Mesodermal cell (in vitro differentiated cells): ENCODE measurements at regions not wholly inside any gene's neighbourhood (a gene's known extent, or its start where the extent isn't known, plus 50 kb on each side); places are given as distances from the start of the nearest gene placed in this dataset.

Experiments
- H3K27ac ChIP-seq: 2 replicates; pipeline ENCODE4 v1.7.0; 2013; ENCODE audit warnings: mild to moderate bottlenecking, low read depth, low read length, moderate library complexity; ENCODE audit not compliant: severe bottlenecking
- H3K36me3 ChIP-seq: 2 replicates; pipeline ENCODE4 v1.7.1; 2013; ENCODE audit warnings: mild to moderate bottlenecking, low read length, moderate library complexity; ENCODE audit not compliant: control insufficient read depth, insufficient read depth
- H3K4me1 ChIP-seq: one replicate; pipeline ENCODE4 v1.7.1; 2013; ENCODE audit warnings: mild to moderate bottlenecking, low read length; ENCODE audit not compliant: insufficient read depth, control insufficient read depth, poor library complexity, severe bottlenecking
- H3K4me3 ChIP-seq: 2 replicates; pipeline ENCODE4 v1.7.0; 2013; ENCODE audit warnings: low read length, control low read depth, mild to moderate bottlenecking; ENCODE audit not compliant: insufficient read depth, poor library complexity, severe bottlenecking; ENCODE audit errors: extremely low read depth
- H3K9me3 ChIP-seq: 2 replicates; pipeline ENCODE4 v1.7.1; 2013; ENCODE audit warnings: mild to moderate bottlenecking, low read length, moderate library complexity; ENCODE audit not compliant: control insufficient read depth
- WGBS, 2 experiments: methylation state at CpG; one replicate each; pipeline ENCODE4 v1.1.5; 2013; ENCODE audit warnings: missing lambda C conversion rate in 2 of 2; ENCODE audit not compliant: insufficient coverage in 2 of 2; 5-methylcytosine and 5-hydroxymethylcytosine counted together

DNA sequence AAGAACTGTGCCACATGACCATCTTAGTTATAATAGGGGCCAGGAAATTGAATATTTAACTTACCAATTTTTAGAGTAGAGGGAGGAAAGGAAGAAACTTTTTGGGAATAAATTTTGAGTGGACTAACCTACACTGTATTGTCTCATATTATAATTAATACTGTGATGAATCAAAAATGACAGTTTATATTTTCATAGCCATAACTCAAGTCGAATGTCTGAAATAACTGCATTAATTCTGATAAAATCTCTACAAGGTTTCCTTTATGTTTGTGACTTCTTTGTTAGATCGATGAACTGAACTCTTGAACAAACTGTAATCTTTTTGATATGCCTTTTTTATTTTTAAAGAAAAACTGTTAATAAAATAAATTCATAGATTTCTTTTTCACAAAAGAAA, 132.8 kb upstream of the DPH6 start:
- H3K9me3 ChIP-seq: no peaks in the 10 kb centered on the region
- H3K36me3 ChIP-seq: no peaks in the 10 kb centered on the region
- no peak overlapping the region for H3K4me3 ChIP-seq
- no CpG with 5 or more reads among the region's 2 CpGs for WGBS, 2 experiments
- peaks cover 6% of the 10 kb centered on the region for H3K4me1 ChIP-seq
- H3K27ac ChIP-seq: no peak overlapping the region

DNA sequence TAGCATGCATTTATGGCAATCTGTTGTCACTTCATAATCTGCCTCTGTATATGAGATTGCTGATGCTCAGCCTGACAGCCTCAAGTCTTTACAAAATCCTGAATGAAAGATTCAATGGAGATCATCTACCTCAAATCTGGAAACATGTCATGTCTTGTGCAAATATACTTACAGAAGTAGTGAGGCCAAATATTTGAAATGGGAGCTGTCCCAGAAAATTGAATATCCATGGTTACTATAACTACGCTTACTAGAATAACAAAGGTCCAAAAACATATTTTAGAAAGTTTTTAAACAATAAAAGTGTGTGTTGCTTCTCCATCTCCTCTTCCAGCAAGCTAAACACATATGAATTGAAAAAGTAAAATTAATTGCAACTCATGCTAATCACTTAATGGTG, 133.2 kb upstream of the DPH6 start:
- H3K36me3 ChIP-seq: no peaks in the 10 kb centered on the region
- H3K4me3 ChIP-seq: no peak overlapping the region
- WGBS, 2 experiments: no CpG with 5 or more reads among the region's 1 CpG
- H3K9me3 ChIP-seq: no peaks in the 10 kb centered on the region
- H3K4me1 ChIP-seq: peaks cover 6% of the 10 kb centered on the region
- H3K27ac ChIP-seq: no peak overlapping the region

DNA sequence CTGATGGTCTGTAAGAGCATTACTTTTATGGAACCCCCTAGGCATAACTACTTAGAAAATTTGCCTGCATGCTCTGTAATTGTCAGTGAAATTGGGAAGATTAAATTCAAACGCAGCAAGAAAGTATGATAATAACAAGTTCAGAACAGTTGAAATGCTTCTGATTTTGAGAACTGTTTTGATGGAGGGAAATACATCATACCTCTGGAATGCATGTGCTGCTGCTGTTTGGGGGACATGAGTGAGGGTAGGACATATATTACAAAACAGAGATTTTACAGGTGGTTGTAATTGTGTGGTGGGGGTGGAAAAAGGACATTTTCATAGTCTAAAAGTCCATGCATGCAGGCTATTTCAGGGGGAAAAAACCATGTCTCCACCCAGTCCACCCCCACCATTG, 135.0 kb upstream of the DPH6 start:
- Histone ChIP-seq H3K36me3 (no peaks in the 10 kb centered on the region), H3K27ac (no peak overlapping the region), H3K4me1 (peaks cover 6% of the 10 kb centered on the region), H3K4me3 (no peak overlapping the region), H3K9me3 (no peaks in the 10 kb centered on the region)
- WGBS, 2 experiments: 80% methylated on average over 1 of the region's 1 CpG; no CpG with 5 or more reads in 1 of the 2 experiments

- H3K36me3 ChIP-seq: no peaks in the 10 kb centered on the region
- no peak overlapping the region for H3K4me3 ChIP-seq
- H3K4me1 ChIP-seq: peaks cover 13% of the 10 kb centered on the region
- H3K9me3 ChIP-seq: no peaks in the 10 kb centered on the region
- WGBS, 2 experiments: 83% methylated on average over 1 of the region's 1 CpG; no CpG with 5 or more reads in 1 of the 2 experiments
- H3K27ac ChIP-seq: no peak overlapping the region
These were observed 140.4 kb upstream of the DPH6 start for GRCh38 chr15:35686347-35686746.

GRCh38 chr15:35689266-35689665, 143.3 kb upstream of the DPH6 start:
- Histone ChIP-seq H3K36me3 (no peaks in the 10 kb centered on the region), H3K27ac (no peak overlapping the region), H3K4me1 (peaks cover 31% of the 10 kb centered on the region), H3K4me3 (no peak overlapping the region), H3K9me3 (no peaks in the 10 kb centered on the region)
- WGBS, 2 experiments: 91 to 93% methylated on average over 3 to 5 of the region's 6 CpGs

DNA sequence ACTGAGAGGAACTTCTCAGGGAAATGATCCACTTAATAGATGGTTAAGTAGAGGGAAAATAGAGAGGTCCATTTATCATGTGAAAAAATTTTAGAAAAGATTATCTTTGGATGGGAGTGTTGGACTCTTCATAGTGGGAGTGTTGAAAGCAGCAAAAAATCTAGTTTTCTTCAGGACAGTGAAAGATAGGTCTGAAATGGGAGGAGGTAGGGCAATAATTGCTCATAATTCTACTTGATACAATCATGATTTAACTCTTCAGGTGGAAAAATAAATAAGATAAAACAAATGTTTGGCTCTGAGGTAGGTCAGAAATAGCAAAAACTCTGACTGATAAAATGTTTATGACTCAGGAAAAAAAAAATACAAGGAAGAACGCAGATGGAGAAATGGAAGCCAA, 144.1 kb upstream of the DPH6 start:
- 80 to 100% methylated on average over 1 of the region's 1 CpG for WGBS, 2 experiments
- Histone ChIP-seq H3K36me3 (no peaks in the 10 kb centered on the region), H3K4me1 (peaks cover 31% of the 10 kb centered on the region), H3K9me3 (no peaks in the 10 kb centered on the region), H3K27ac (peak overlapping the region; percentile 86), H3K4me3 (no peak overlapping the region)

DNA sequence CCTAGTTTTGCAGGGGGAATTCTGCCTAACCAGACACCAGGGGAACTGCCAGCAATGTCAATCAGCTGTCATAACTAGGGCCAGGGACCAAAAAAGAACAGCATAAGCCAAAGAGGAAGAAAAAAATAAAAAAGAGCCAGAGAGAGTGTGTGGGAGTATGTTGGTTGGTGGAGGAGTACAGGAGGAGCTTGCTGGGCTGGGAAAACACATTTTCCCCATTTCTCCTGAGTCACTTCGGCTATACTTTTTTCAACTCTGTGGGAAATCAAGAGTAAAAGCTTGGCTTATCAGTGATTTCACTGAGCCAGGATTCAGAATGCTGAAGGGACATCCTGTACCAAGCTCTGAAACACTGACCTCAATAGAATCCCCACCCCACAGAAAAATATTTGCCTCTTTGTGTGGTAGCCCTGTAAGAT, 144.7 kb upstream of the DPH6 start:
- peaks cover 31% of the 10 kb centered on the region for H3K4me1 ChIP-seq
- no peaks in the 10 kb centered on the region for H3K9me3 ChIP-seq
- WGBS, 2 experiments: 80% methylated on average over 1 of the region's 1 CpG; no CpG with 5 or more reads in 1 of the 2 experiments
- no peaks in the 10 kb centered on the region for H3K36me3 ChIP-seq
- H3K27ac ChIP-seq: peak overlapping the region; percentile 86
- H3K4me3 ChIP-seq: no peak overlapping the region

DNA sequence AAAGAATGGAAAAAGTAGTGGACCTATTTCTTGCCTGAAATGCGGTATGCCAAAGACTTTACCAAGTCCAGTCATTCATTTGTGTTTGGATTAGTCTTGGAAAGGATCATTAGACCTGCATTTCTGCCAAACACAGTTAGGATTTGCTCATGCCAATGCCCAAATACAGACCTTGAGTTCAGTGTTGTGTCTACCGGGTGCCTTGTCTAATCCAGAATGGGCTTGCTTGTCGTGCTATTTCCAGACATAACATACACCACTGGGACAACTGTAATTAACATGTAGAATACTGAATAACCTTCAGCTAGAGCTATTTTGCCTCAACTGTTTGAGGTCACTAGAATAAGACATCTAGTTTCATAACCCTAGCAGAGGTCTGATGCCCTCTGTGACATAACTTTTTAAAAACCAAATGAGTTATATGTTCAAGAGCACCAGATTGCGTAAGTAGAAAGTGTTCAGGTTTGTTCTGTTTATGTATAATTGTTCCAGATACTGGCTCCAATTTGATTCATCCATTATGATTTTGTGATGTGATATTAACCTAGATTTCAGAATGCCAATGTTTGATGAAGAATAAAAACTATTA, 145.3 kb upstream of the DPH6 start:
- 98 to 100% methylated on average over 2 to 4 of the region's 4 CpGs for WGBS, 2 experiments
- H3K36me3 ChIP-seq: no peaks in the 10 kb centered on the region
- no peak overlapping the region for H3K4me3 ChIP-seq
- H3K9me3 ChIP-seq: no peaks in the 10 kb centered on the region
- peaks cover 36% of the 10 kb centered on the region for H3K4me1 ChIP-seq
- H3K27ac ChIP-seq: peak overlapping the region; percentile 86

- WGBS, 2 experiments: 100% methylated on average over 1 of the region's 2 CpGs; no CpG with 5 or more reads in 1 of the 2 experiments
- Histone ChIP-seq H3K9me3 (no peaks in the 10 kb centered on the region), H3K4me3 (no peak overlapping the region), H3K27ac (no peak overlapping the region), H3K36me3 (no peaks in the 10 kb centered on the region), H3K4me1 (peaks cover 43% of the 10 kb centered on the region)
These were observed 146.2 kb upstream of the DPH6 start for GRCh38 chr15:35691891-35692867.

- no peaks in the 10 kb centered on the region for H3K9me3 ChIP-seq
- no peak overlapping the region for H3K4me3 ChIP-seq
- H3K36me3 ChIP-seq: no peaks in the 10 kb centered on the region
- WGBS, 2 experiments: 69 to 91% methylated on average over 1 to 2 of the region's 2 CpGs
- peaks cover 54% of the 10 kb centered on the region for H3K4me1 ChIP-seq
- no peak overlapping the region for H3K27ac ChIP-seq
These were observed 147.3 kb upstream of the DPH6 start for GRCh38 chr15:35693286-35693685.

DNA sequence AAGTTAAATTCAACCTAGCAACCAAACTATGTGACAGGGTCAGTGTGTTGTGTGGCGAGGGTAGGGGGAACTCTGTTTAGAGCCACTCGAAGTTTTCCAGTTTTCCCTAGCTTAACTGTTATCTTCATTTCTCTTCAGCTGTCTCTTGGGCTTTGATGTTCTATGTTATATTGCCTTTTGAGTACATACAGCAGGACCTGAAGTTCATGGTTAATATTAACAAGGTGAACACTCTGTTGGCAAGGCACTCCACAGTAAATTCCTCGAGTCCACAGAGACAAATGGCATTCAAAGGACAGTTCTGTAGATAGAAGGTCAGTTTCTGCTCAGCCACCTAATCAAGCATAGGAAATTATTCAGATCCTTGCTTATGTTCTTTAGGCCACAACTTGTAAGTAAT, 147.9 kb upstream of the DPH6 start:
- no peaks in the 10 kb centered on the region for H3K9me3 ChIP-seq
- H3K27ac ChIP-seq: no peak overlapping the region
- no peaks in the 10 kb centered on the region for H3K36me3 ChIP-seq
- WGBS, 2 experiments: 100% methylated on average over 1 to 2 of the region's 3 CpGs
- peaks cover 60% of the 10 kb centered on the region for H3K4me1 ChIP-seq
- no peak overlapping the region for H3K4me3 ChIP-seq
